ENCODE measurements at regions not wholly inside any gene's neighbourhood (a gene's known extent, or its start where the extent isn't known, plus 50 kb on each side); places are given as distances from the start of the nearest gene placed in this dataset.
A peak's percentile ranks its signal among the peaks of the same experiment; 100 is the strongest.

GRCh38 chr15:70294731-70295305 is 197.1 kb upstream of the TLE3 start:
- no peak overlapping the region for H3K4me3 ChIP-seq (ENCODE audit: low read length)
- TF ChIP-seq, protein P1, sequence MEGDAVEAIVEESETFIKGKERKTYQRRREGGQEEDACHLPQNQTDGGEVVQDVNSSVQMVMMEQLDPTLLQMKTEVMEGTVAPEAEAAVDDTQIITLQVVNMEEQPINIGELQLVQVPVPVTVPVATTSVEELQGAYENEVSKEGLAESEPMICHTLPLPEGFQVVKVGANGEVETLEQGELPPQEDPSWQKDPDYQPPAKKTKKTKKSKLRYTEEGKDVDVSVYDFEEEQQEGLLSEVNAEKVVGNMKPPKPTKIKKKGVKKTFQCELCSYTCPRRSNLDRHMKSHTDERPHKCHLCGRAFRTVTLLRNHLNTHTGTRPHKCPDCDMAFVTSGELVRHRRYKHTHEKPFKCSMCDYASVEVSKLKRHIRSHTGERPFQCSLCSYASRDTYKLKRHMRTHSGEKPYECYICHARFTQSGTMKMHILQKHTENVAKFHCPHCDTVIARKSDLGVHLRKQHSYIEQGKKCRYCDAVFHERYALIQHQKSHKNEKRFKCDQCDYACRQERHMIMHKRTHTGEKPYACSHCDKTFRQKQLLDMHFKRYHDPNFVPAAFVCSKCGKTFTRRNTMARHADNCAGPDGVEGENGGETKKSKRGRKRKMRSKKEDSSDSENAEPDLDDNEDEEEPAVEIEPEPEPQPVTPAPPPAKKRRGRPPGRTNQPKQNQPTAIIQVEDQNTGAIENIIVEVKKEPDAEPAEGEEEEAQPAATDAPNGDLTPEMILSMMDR (conservative IDR thresholded peaks at IDR 0.05; ENCODE audit: low read depth, low read length): no peak
- no peak for DNase-seq (ENCODE audit: low read depth)

DNA sequence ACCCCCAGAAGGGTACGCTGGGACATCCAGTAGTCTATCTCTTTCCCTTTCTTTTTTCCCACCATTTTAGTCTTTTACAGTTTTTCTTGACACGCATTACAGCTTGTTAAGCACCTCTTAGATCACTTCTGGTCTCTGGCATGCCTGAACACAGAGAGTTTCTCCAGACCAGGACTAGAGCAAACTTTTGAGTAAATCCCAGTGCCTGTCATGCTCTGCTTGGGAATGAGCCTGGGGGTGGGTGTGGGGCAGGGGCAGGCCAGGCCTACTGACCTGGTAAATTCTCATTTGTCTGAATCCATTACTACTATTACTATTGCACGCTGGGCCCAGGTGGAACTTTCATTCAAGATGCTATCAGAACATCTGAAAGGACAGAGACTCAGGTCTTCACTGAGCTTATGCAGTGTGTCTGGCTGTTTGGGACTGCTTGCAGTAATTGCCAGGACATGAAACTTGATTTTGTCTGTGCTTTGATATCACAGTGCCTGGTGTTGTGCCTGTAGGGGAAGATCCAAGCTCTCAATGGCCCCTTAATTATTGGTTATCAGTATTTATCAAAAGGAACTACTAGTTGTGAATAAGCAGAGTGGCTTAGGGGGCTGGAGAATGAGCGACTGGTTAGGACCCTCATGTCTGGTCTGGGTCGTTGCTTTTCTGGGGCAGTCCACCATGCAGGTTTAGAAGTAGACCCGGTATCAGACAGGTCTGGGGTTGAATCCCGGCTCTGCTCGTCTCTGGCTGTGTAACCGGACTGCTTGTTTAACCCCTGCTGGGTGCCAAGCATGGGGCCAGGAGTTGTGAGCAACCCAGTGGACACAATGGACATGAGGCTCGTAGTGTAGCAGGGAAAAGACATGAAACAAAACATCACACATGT is 196.1 kb upstream of the TLE3 start:
- H3K4me3 ChIP-seq (ENCODE audit: low read length): no peak overlapping the region
- DNase-seq (ENCODE audit: low read depth): no peak
- TF ChIP-seq, protein P1 (conservative IDR thresholded peaks at IDR 0.05; ENCODE audit: low read depth, low read length): no peak

DNA sequence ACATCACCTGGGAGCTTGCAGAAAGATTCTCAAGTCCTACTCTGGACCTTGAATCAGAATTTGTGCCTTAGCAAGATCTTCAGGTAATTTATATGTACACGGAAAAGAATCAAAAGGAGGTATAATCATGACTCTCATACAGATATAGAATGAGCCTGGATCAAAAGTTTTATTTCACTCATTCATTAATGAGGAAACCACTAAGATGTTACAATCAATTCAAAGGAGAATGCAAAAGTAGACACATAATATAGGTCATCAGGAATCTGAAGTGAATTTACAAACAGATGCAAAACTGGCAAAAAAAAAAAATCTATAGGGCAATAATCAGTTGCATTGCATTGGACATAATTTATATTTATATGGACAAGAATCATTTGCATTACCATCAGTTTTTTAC is 195.4 kb upstream of the TLE3 start:
- H3K4me3 ChIP-seq (ENCODE audit: low read length): no peak overlapping the region
- TF ChIP-seq, protein P1 (conservative IDR thresholded peaks at IDR 0.05; ENCODE audit: low read depth, low read length): no peak
- DNase-seq (ENCODE audit: low read depth): no peak

DNA sequence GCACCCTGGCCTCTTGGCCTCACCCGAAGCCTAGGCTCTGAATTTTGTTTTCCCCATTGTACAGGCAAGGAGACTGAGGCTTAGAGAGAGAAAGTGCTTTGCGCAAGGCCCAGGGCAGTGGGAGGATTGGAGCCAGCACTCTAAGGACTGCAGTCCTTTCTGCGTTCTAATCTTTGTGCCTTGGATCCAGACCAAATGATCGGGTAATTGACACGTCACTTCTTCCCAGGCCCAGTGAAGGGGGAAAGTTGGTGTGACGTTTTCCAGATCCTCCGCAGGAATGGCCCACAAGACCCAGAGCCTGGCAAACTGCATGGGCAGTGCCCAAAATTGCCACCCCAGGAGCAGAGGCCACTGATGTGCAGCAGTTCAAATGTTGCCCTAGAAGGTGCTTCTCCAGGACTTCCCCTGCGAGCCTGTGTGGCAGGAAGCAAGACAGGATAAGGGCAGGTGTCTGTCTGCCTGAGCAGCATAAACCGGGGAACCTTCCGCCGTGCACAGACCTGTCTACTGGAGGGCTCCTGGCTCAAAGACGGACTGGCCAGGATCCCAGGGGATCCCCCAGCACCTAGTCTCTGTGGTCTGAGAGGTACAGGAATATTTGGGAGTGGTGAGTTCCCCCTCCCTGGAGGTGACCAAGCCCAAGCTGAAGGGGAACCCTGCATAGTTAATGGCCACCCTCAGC is 194.5 kb upstream of the TLE3 start:
- TF ChIP-seq, protein P1 (conservative IDR thresholded peaks at IDR 0.05; ENCODE audit: low read depth, low read length): no peak
- H3K4me3 ChIP-seq (ENCODE audit: low read length): no peak overlapping the region
- DNase-seq (ENCODE audit: low read depth): no peak

DNA sequence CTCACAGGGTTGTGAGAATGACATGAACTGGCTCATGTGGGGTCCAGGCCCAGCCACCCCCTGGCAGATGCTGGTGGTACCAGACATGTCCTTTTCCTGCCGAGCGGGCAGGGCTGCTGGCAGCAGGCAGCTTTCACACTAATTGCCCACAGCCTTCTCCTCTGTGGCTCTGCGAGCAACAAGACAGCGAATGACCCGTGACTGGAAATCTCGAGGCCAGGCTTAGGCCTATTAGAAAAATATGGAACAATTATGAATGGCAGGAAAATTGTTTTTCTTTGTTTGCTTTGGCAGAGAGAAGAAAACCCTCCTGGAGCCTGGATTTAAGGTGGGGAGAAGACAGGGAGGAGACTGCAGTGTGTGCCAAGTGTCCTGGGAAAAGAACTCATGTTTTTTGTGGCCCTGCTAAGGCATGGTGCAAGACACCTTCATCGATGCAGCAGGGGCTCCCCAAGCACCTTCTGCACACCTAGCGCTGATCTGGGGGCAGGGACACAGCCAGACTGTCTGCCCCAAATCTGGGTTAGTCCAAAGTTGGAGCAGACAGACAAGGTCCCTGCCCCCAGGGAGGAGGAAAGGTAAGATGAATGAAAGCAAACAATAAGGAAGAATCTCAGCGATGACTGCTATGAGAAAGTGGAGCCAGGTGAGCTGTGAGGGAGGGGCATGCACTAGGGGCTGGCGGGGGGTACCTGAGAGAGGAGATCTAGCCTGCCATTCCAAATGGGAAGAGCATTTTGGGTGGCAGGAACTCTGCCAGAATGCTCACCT is 193.8 kb upstream of the TLE3 start:
- H3K4me3 ChIP-seq (ENCODE audit: low read length): no peak overlapping the region
- peak; percentile 63 for DNase-seq (ENCODE audit: low read depth)
- TF ChIP-seq, protein P1 (conservative IDR thresholded peaks at IDR 0.05; ENCODE audit: low read depth, low read length): no peak

DNA sequence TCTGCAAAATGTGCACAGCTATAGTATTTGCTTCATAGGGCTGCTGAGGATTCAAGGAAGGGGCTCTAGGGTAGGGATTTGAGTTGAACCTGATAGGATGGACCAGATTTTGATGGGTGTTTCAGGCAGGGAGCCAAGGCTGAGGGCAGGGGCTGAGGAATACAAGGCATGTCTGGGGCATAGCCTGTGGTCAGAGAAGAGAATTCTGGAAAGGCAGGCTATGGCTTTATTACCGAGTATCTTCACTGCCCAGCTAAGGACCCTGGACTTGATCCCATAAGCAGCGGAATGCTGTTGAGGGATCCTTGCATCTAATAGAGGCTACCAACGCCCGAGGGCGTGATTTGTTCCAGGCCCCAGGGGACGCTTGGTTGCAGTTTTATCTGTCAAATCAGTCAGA is 193.0 kb upstream of the TLE3 start:
- TF ChIP-seq, protein P1 (conservative IDR thresholded peaks at IDR 0.05; ENCODE audit: low read depth, low read length): no peak
- DNase-seq (ENCODE audit: low read depth): no peak
- no peak overlapping the region for H3K4me3 ChIP-seq (ENCODE audit: low read length)
